Natural killer cell (primary cell): ENCODE measurements at regions not wholly inside any gene's neighbourhood (a gene's known extent, or its start where the extent isn't known, plus 50 kb on each side); places are given as distances from the start of the nearest gene placed in this dataset.

ENCODE experiments used
- ATAC-seq, 3 donors: fragments of 150-1000 bp in 2 of 3; fragments of 200-7000 bp in 1 of 3; cut with Tn5 transposase; 1 replicate in 1 of 3; 2 replicates in 2 of 3; pipeline ENCODE4 v1.10.0; 2021; ENCODE audit warnings: mild to moderate bottlenecking in 2 of 3, moderate library complexity in 2 of 3
- DNase-seq, 2 donors: peaks; one replicate each; pipeline versions ENCODE4 v3.0.0 to v3.0.0-alpha.2; 2013 to 2021; ENCODE audit warnings: mixed read lengths in 1 of 2
- H3K27ac ChIP-seq: one replicate; pipeline ENCODE4 v1.5.1; 2013; ENCODE audit warnings: mild to moderate bottlenecking, low read length
- H3K27me3 ChIP-seq: one replicate; pipeline ENCODE4 v1.6.1; 2013; ENCODE audit warnings: low read length; ENCODE audit not compliant: control insufficient read depth, insufficient read depth
- H3K36me3 ChIP-seq: one replicate; pipeline ENCODE4 v1.6.1; 2013; ENCODE audit warnings: low read length; ENCODE audit not compliant: control insufficient read depth, insufficient read depth
- H3K4me1 ChIP-seq: one replicate; pipeline ENCODE4 v1.6.1; 2013; ENCODE audit warnings: low read length; ENCODE audit not compliant: control insufficient read depth, insufficient read depth
- H3K4me3 ChIP-seq: one replicate; pipeline ENCODE4 v1.5.1; 2013; ENCODE audit warnings: low read length
- H3K9me3 ChIP-seq: one replicate; pipeline ENCODE4 v1.6.1; 2013; ENCODE audit warnings: low read length; ENCODE audit not compliant: control insufficient read depth, insufficient read depth
- H3K27ac Mint-ChIP-seq, 2 donors: one replicate each; pipeline ENCODE4 v1.8.0; 2022; ENCODE audit warnings: mild to moderate bottlenecking in 2 of 2, mixed read lengths in 2 of 2, moderate library complexity in 1 of 2
- H3K27me3 Mint-ChIP-seq, 2 donors: one replicate each; pipeline ENCODE4 v1.8.0; 2022; ENCODE audit warnings: low read depth in 2 of 2, mixed read lengths in 2 of 2
- H3K36me3 Mint-ChIP-seq: one replicate; pipeline ENCODE4 v1.8.0; 2022; ENCODE audit warnings: mixed read lengths
- H3K4me1 Mint-ChIP-seq, 2 donors: one replicate each; pipeline ENCODE4 v1.8.0; 2022; ENCODE audit warnings: mixed read lengths in 2 of 2
- H3K4me3 Mint-ChIP-seq: one replicate; pipeline ENCODE4 v1.8.0; 2022; ENCODE audit warnings: mild to moderate bottlenecking, moderate library complexity, mixed read lengths
- H3K9me3 Mint-ChIP-seq, 2 donors: one replicate each; pipeline ENCODE4 v1.8.0; 2022; ENCODE audit warnings: mixed read lengths in 2 of 2
- WGBS: methylation state at CpG from one replicate; pipeline ENCODE4 v1.1.7; 2013; ENCODE audit warnings: missing lambda C conversion rate; ENCODE audit not compliant: insufficient coverage; 5-methylcytosine and 5-hydroxymethylcytosine counted together
- intact Hi-C: fragments of 100-400 bp; cut with micrococcal nuclease; formaldehyde crosslinking; loops from one replicate; pipeline ENCODE4 v1.14.2; 2022
- TF ChIP-seq, protein P1 (sequence below): fragments of 200-600 bp; IDR thresholded peaks from one replicate; pipeline ENCODE4 v1.8.0; 2022; ENCODE audit warnings: antibody characterized with exemption

DNA sequence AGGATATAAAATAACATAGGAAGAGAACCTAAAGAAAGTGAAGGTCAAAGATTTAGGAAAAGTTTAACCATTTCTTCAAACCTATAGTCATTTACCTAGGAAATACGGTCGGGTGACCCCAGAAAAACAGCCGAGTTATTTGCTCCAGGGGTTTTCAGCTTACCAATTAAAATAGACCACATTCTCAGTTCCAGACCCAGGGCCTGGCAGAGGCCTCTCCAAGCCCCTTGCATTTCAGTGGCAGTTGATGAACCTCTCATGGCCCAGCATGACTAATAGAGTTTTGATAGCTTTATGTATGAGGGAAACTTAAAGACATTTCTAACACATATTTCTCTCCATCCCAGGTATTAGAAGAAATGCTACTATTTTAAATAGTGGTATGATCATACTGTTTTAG lies 113.5 kb downstream of the OGFRL1 start:
- Histone ChIP-seq H3K27ac (no peak overlapping the region), H3K9me3 (no peaks in the 10 kb centered on the region), H3K36me3 (no peaks in the 10 kb centered on the region), H3K27me3 (no peaks in the 10 kb centered on the region), H3K4me1 (no peaks in the 10 kb centered on the region), H3K4me3 (no peak overlapping the region)
- H3K4me1 Mint-ChIP-seq, result no peaks in the 10 kb centered on the region
- intact Hi-C loops, result no loop called here
- WGBS, result 76% methylated on average over 3 of the region's 3 CpGs
- DNase-seq (no peak), ATAC-seq (no peak)
- H3K27ac Mint-ChIP-seq, result no peak overlapping the region
- H3K9me3 Mint-ChIP-seq, result peaks cover 0 to 2% of the 10 kb centered on the region in 2 donors
- H3K4me3 Mint-ChIP-seq, result no peak overlapping the region
- TF ChIP-seq, protein P1, sequence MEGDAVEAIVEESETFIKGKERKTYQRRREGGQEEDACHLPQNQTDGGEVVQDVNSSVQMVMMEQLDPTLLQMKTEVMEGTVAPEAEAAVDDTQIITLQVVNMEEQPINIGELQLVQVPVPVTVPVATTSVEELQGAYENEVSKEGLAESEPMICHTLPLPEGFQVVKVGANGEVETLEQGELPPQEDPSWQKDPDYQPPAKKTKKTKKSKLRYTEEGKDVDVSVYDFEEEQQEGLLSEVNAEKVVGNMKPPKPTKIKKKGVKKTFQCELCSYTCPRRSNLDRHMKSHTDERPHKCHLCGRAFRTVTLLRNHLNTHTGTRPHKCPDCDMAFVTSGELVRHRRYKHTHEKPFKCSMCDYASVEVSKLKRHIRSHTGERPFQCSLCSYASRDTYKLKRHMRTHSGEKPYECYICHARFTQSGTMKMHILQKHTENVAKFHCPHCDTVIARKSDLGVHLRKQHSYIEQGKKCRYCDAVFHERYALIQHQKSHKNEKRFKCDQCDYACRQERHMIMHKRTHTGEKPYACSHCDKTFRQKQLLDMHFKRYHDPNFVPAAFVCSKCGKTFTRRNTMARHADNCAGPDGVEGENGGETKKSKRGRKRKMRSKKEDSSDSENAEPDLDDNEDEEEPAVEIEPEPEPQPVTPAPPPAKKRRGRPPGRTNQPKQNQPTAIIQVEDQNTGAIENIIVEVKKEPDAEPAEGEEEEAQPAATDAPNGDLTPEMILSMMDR, result no peak
- H3K27me3 Mint-ChIP-seq, result peaks cover 0 to 15% of the 10 kb centered on the region in 2 donors
- H3K36me3 Mint-ChIP-seq, result no peaks in the 10 kb centered on the region

DNA sequence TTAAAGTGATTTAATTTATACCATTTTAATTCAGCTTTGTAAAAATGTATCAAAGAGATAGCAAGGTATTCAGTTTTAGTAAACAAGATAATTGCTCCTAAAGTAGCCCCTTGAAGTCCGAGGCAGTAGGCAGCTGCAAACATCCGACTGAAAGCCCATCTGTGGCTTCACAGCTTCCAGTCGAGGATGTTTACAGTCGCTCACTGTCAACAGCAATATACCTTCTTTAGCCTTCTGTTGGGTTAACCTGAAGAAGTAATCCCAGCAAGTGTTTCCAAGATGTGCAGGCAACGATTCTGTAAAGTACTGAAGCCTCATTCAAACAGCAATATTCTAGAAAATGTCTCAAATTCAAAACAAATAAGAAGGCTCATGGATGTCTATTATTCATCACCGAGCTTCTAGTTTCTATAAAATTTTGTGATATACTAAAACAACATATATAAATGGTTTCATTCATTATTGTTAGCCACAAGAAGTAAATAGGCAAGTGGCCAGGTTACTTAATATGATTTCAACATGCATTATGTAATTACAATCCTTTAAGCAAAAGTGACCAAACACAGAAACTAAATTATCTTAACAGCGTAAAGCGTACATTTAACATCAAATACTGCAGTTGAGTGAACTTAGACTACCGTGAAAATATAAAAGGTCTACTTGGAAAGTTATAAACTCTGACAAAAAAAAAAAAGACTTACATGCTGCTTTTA lies 115.0 kb downstream of the OGFRL1 start:
- no peaks in the 10 kb centered on the region for H3K36me3 ChIP-seq
- 80% methylated on average over 8 of the region's 9 CpGs for WGBS
- no peaks in the 10 kb centered on the region for H3K36me3 Mint-ChIP-seq

DNA sequence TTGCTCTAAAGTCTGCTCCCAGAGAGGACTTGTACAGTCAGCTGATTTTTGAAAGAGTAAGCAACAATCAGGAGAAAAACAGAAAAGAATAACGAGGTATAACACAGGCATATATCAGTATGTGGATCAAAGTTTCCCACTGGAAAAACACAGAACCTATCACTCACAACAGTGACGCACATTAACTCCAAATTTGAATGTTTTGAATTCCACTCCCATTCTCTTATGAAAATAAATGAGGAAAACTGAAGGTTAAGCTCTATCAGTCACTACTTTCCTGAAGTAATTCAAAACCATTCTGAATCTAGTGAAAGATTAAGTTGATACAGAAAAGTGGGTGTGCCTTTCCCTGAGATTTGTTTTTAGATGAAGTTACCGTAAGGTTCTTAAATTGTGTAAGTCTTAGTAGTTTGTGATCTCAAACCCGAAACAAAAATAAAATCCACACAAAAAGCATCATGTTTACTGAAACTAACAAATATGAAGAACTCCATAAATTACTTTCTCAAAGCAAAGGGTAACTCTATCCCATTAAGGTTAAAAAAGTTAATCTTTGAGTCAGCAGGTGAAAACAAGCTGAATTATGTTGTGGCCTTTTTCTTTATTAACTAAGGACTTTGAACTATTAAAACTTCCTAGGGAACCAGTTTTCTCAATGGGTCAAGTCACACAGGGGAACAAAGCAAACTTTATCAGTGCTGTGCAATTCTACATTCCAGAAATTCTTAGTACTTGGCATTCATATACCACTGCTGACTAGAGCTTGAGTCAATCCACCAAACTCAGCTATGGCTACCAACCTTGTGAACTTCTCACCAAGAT lies 115.7 kb downstream of the OGFRL1 start:
- Mint-ChIP-seq H3K27ac (no peak overlapping the region), H3K27me3 (peaks cover 0 to 27% of the 10 kb centered on the region in 2 donors), H3K4me3 (no peak overlapping the region), H3K9me3 (no peaks in the 10 kb centered on the region), H3K4me1 (no peaks in the 10 kb centered on the region), H3K36me3 (no peaks in the 10 kb centered on the region)
- no peak overlapping the region for H3K27ac ChIP-seq
- H3K4me1 ChIP-seq, result no peaks in the 10 kb centered on the region
- TF ChIP-seq, protein P1, result no peak
- H3K36me3 ChIP-seq, result no peaks in the 10 kb centered on the region
- no peaks in the 10 kb centered on the region for H3K9me3 ChIP-seq
- no peaks in the 10 kb centered on the region for H3K27me3 ChIP-seq
- 60% methylated on average over 1 of the region's 4 CpGs for WGBS
- ATAC-seq (no peak), DNase-seq (no peak)
- intact Hi-C loops, result no loop called here
- no peak overlapping the region for H3K4me3 ChIP-seq

More for the DNA sequence above, 115.0 kb downstream of the OGFRL1 start:
- Histone ChIP-seq H3K4me3 (no peak overlapping the region), H3K27ac (no peak overlapping the region), H3K4me1 (no peaks in the 10 kb centered on the region), H3K9me3 (no peaks in the 10 kb centered on the region), H3K27me3 (no peaks in the 10 kb centered on the region)
- H3K9me3 Mint-ChIP-seq, result no peaks in the 10 kb centered on the region
- ATAC-seq (no peak), DNase-seq (no peak)
- no peak overlapping the region for H3K4me3 Mint-ChIP-seq
- TF ChIP-seq, protein P1, result no peak
- H3K27ac Mint-ChIP-seq, result no peak overlapping the region
- H3K4me1 Mint-ChIP-seq, result no peaks in the 10 kb centered on the region
- intact Hi-C loops, result no loop called here
- peaks cover 0 to 22% of the 10 kb centered on the region in 2 donors for H3K27me3 Mint-ChIP-seq
